ENCODE measurements at regions not wholly inside any gene's neighbourhood (a gene's known extent, or its start where the extent isn't known, plus 50 kb on each side); places are given as distances from the start of the nearest gene placed in this dataset.

GRCh38 chr2:216768908-216769411 lies 73.6 kb upstream of the IGFBP5 start:
- H3K27ac ChIP-seq (replicated peaks), result no peak overlapping the region

GRCh38 chr2:216765761-216766262 lies 70.5 kb upstream of the IGFBP5 start:
- no peak for DNase-seq (ENCODE audit: low read depth in 1 of 2, low spot score in 1 of 2)

More at GRCh38 chr2:216768908-216769411, 73.6 kb upstream of the IGFBP5 start:
- Histone ChIP-seq H3K27me3 (ENCODE audit: insufficient read depth, poor library complexity, severe bottlenecking) (peaks cover 8% of the 10 kb centered on the region), H3K4me3 (replicated peaks; ENCODE audit: insufficient read depth, low read length) (no peak overlapping the region)
- no peak for TF ChIP-seq CTCF (IDR thresholded peaks at IDR 0.05; ENCODE audit: insufficient read depth, low read length)
- TF ChIP-seq GABPA (IDR thresholded peaks at IDR 0.05; ENCODE audit: low read depth), result no peak
- TF ChIP-seq POLR2AphosphoS5 (IDR thresholded peaks at IDR 0.05; ENCODE audit: low read depth), result no peak
- no peak for TF ChIP-seq SPI1 (IDR thresholded peaks at IDR 0.05; ENCODE audit: borderline replicate concordance, low read depth)
- no peak for TF ChIP-seq REST (IDR thresholded peaks at IDR 0.05; ENCODE audit: insufficient replicate concordance, low read depth)
- DNase-seq (ENCODE audit: low read depth in 1 of 2, low spot score in 1 of 2), result no peak

More at GRCh38 chr2:216765761-216766262, 70.5 kb upstream of the IGFBP5 start:
- Histone ChIP-seq H3K27me3 (ENCODE audit: insufficient read depth, poor library complexity, severe bottlenecking) (peaks cover 12% of the 10 kb centered on the region), H3K27ac (replicated peaks) (no peak overlapping the region), H3K4me3 (replicated peaks; ENCODE audit: insufficient read depth, low read length) (no peak overlapping the region)
- TF ChIP-seq CTCF (IDR thresholded peaks at IDR 0.05; ENCODE audit: insufficient read depth, low read length), result no peak
- no peak for TF ChIP-seq POLR2AphosphoS5 (IDR thresholded peaks at IDR 0.05; ENCODE audit: low read depth)
- TF ChIP-seq SPI1 (IDR thresholded peaks at IDR 0.05; ENCODE audit: borderline replicate concordance, low read depth), result no peak
- TF ChIP-seq REST (IDR thresholded peaks at IDR 0.05; ENCODE audit: insufficient replicate concordance, low read depth), result no peak
- TF ChIP-seq GABPA (IDR thresholded peaks at IDR 0.05; ENCODE audit: low read depth), result no peak

Measured in HL-60 (cell line).